Erythroblast (primary cell): ENCODE measurements at regions not wholly inside any gene's neighbourhood (a gene's known extent, or its start where the extent isn't known, plus 50 kb on each side); places are given as distances from the start of the nearest gene placed in this dataset.
"Not testable (repeated sequence)": the region's sequence is repeated elsewhere in the genome, so short reads cannot be mapped to it uniquely, and the experiment has no call there.

Source experiments
- DNase-seq, 2 experiments: peaks; one replicate each; lab custom pipeline; 2025; lab: John Stamatoyannopoulos, UW
- GATA1 ChIP-seq: IDR thresholded peaks from 2 replicates; pipeline ENCODE4 v1.6.1; 2011; ENCODE audit warnings: low read depth, mild to moderate bottlenecking, control low read depth, low read length, moderate library complexity
- POLR2A ChIP-seq: IDR thresholded peaks from 2 replicates; pipeline ENCODE4 v1.6.1; 2011; ENCODE audit warnings: mild to moderate bottlenecking, low read length

DNA sequence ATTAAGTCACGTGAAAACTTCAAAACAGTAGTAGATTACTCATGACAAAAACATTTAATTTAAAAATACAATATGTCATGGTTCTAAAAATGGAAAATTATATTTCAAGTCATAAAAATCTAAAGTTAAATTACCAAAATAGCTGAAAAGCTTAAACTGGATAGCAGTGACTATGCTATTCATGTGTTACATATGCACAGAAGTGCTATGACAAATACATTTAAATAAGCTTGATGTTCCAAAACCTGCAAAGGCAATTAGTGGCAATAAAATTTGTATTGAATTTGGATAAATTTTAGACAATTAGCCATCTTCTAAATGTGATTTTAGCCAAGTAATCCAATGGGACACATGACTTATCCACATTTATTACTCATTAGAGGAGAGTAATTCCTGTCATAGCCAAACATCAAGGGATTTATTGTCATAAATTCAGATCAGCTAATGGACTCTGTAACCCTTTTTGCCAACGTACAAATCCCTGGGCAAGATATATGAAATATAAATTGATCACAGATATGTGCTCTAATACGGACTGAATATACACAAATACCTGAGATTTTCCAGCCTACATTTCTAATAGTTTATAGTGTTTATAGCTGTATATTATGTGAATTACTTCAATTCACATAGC, 419.4 kb downstream of the ISL1 start:
- TF ChIP-seq POLR2A (no peak), GATA1 (no peak)
- no peak for DNase-seq

- no peak for TF ChIP-seq GATA1
- no peak for TF ChIP-seq POLR2A
- no peak for DNase-seq
These were observed 423.4 kb downstream of the ISL1 start for GRCh38 chr5:51806677-51807076.

DNA sequence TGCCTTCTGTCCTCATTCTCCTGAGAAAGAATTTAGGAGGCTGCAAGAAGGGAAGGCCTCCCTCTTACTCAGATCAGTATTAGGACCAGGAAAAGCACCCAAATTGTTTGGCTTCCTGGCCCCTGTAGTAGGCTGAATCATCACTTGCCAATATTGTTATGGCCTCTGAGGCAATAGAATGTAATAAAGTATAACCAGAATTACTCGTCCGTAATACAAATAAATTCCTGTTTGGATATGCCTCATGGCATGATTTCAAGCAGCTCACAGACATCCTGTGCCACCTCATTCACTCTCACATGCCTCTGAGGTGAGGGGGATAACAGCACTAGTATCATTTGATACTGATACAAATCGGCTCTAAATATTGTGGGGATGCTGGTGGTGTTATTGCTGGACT, 427.3 kb downstream of the ISL1 start:
- TF ChIP-seq GATA1 (no peak), POLR2A (no peak)
- DNase-seq = no peak

GRCh38 chr5:51811883-51812471, 428.7 kb downstream of the ISL1 start:
- TF ChIP-seq GATA1 (no peak), POLR2A (no peak)
- DNase-seq = no peak

- DNase-seq = not testable (repeated sequence)
These were observed 431.6 kb downstream of the ISL1 start for GRCh38 chr5:51814817-51815216.

DNA sequence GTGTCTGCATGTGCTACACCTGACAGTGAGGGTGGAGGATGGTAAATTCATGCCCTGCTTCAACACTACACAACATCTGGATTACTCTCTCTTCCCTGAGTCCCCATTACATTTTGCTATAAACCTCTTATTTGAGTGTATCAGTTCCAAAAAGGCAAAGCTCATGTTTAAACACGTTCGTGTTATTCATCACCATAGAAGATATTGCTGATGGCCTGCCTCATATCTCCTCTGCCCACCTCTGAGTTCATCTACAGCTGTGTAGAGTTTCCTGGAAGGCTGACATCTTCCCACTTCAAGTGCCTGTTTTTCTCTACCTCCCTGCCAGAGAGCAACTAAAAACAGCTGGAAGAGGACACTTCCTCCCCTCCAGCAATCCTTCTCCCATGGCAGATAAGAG, 433.2 kb downstream of the ISL1 start:
- TF ChIP-seq POLR2A (no peak), GATA1 (no peak)
- DNase-seq = no peak

DNA sequence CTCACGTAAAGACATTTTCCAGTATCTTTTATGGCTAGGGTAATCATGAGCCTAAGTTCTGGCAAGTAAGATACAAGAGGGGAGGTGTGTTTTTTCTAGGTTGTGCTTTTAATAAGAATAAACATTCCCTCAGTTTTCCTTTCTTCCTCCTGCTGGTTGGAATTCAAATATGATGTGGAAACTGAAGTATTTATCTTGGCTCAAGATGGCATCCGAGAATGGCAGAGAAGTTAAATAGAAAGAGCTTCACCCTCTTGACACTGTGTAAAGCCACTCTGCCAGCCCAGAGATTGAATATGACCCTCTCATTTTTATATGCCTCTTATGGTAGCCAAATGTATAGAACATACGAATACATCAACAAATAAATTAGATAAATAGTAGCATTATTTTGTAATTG, 438.4 kb downstream of the ISL1 start:
- no peak for TF ChIP-seq GATA1
- no peak for TF ChIP-seq POLR2A
- no peak for DNase-seq

- no peak for DNase-seq
These were observed 446.0 kb downstream of the ISL1 start for GRCh38 chr5:51829230-51829629.

GRCh38 chr5:51829691-51830090, 446.4 kb downstream of the ISL1 start:
- TF ChIP-seq GATA1 (no peak), POLR2A (no peak)
- DNase-seq = no peak

More at GRCh38 chr5:51829230-51829629, 446.0 kb downstream of the ISL1 start:
- TF ChIP-seq GATA1 (no peak), POLR2A (no peak)

DNA sequence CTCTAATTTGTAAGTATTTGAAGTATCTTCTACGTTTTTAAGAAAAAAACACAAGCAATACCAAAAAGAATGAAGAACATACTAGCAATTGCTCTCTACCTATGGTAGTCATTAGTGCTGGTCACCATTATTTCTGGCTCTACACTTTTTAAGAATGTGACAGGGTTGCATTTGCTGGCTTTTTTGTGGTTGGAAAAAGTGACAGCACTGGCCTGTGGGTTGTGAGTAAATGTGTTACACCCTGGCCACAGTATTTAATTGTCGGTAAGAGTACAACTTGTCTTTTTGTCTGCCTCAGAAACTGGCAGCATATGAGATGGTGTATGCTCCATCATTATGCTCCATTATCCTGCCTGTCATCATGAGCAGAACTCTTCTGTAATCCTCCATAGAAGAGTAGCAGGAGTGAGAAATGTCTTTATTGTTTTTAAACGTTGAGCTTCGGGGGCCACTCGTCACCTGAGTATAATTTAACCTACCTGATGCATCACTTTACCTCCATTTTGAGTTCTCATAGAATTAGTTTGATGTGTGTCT, 449.8 kb downstream of the ISL1 start:
- no peak for TF ChIP-seq POLR2A
- no peak for TF ChIP-seq GATA1

GRCh38 chr5:51838459-51838858, 455.2 kb downstream of the ISL1 start:
- no peak for DNase-seq
- TF ChIP-seq POLR2A (no peak), GATA1 (no peak)

More for the DNA sequence above, 449.8 kb downstream of the ISL1 start:
- DNase-seq = no peak

GRCh38 chr5:51843893-51844292, 460.6 kb downstream of the ISL1 start:
- no peak for DNase-seq
- TF ChIP-seq POLR2A (no peak), GATA1 (no peak)

- no peak for DNase-seq
- TF ChIP-seq GATA1 (no peak), POLR2A (no peak)
These were observed 462.8 kb downstream of the ISL1 start for GRCh38 chr5:51846015-51846414.

GRCh38 chr5:51859624-51860023, 476.4 kb downstream of the ISL1 start:
- TF ChIP-seq GATA1 (no peak), POLR2A (no peak)
- DNase-seq = no peak

DNA sequence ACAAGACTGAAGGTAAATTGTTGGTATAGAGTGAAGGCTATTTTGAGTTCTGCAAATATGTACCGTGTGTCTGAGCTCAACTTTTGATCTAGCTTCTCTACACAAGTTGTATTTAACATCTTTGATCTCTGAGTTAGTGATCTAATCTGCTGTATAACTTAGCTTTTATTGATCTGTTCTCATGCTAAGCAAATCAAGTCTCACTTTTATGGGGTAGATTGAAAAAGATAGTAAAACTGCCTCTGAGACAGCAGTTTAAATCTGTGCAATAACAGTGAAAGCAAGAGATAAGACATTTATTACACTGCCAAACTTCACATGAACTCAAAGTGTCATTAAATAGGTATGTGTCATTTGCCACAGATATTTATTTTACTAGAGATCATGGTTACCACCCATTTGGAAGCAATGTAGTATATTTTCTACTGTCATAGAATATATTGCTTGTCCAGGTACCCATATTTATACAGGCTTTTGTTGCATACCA, 477.3 kb downstream of the ISL1 start:
- no peak for DNase-seq
- no peak for TF ChIP-seq GATA1
- no peak for TF ChIP-seq POLR2A
